SKM-1 (cell line): ENCODE measurements at regions not wholly inside any gene's neighbourhood (a gene's known extent, or its start where the extent isn't known, plus 50 kb on each side); places are given as distances from the start of the nearest gene placed in this dataset.

Source experiments
- DNase-seq: peaks from one replicate; lab custom pipeline; 2025; ENCODE audit not compliant: unreplicated experiment; lab: John Stamatoyannopoulos, UW

DNA sequence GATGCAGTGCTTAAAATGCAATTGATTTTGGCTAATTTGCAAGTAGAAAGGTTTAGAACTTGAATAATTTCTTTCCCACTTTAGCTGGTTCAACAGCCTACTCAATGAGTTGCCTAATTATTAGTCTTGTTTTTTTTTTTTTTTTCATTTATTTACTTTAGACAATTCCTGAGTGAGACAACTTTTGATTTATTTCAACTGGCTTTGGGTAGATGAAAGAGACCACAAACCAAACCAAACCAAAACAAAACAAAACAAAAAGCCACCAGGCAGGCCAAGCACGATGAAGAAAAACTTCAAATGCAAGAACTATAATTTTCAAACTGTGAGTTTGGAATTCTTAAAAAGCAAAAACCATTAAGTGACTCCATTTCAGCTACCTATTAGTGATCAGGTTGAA lies 469.9 kb downstream of the GBE1 start:
- DNase-seq = no peak

GRCh38 chr3:81289676-81290075 lies 471.8 kb downstream of the GBE1 start:
- no peak for DNase-seq

GRCh38 chr3:81279481-81280379 lies 481.7 kb downstream of the GBE1 start:
- DNase-seq = no peak

- DNase-seq = no peak
Measured at GRCh38 chr3:81277853-81278252, 483.6 kb downstream of the GBE1 start.

DNA sequence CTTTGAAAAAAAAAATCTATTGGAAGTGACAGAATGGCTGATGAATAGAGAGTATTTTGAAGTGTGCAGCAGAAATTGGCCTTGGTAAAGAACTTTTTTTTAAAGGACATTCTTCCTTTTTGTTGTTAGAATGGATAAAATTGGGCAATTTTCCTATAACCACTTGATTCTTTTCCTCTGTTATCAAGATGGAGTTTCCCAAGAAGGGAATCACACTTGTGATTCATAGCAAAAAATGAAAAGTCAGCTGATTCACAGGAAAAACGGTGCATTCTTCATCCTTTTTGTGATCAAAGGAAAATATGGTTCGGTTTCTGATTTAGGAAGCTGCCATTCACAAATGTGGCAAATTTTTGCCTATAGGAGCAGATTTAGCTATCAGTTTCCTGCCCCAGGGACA lies 486.8 kb downstream of the GBE1 start:
- DNase-seq = no peak

DNA sequence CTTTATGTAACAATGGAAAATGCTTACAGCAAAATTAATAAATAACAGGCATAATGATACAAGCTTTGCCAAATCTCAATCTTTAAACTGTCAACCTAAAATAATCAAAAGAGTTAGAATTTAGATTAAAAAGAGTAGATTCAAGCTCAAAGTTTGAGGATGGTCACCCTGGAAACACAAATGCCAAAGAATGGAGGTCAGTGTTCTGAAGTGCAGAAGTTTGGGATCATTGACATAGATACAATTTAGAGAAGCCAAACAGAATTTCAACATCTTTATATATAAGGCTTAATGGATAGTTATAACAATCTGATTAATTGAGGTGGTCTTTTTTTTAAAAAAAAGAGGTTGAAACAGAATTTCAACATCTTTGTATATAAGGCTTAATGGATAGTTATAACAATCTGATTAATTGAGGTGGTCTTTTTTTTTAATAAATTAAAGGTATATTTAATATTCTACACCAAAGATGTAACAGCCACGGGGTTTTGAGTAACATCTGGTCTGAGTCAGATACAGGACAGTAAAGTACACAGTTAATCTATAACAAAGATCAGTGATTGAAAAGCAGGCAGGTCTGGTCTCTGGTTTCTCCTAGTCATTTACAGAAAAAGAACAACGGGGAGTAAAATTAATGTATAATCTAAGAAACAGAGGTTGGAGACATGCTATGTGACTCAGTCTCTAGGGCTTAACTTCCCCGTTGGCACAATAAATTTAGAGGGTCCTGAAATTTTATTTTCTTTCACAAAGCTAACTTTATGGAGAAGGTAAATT lies 490.7 kb downstream of the GBE1 start:
- no peak for DNase-seq

GRCh38 chr3:81268526-81268925 lies 492.9 kb downstream of the GBE1 start:
- DNase-seq = no peak

DNA sequence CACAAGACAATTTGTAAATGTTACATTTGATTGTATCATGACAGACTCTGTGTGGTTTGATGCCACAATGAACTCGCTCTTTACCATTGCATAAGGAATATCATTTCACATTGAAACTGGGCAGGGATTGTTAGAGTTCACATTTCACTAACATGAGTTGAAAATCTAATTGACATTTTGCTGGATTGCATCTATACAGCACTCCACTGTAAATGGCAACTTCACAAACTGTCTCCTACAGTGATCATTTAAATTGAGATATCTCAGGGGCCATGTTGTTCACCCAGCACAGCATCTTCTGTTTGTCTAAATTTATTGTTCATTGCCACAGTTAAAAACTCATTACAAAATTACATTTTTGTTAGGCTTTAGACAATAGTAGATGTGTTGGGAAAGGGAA lies 499.4 kb downstream of the GBE1 start:
- no peak for DNase-seq

GRCh38 chr3:81255463-81255862 lies 506.0 kb downstream of the GBE1 start:
- no peak for DNase-seq

GRCh38 chr3:81251096-81251495 lies 510.3 kb downstream of the GBE1 start:
- DNase-seq = no peak

- no peak for DNase-seq
Measured at GRCh38 chr3:81249540-81250029, 511.9 kb downstream of the GBE1 start.

DNA sequence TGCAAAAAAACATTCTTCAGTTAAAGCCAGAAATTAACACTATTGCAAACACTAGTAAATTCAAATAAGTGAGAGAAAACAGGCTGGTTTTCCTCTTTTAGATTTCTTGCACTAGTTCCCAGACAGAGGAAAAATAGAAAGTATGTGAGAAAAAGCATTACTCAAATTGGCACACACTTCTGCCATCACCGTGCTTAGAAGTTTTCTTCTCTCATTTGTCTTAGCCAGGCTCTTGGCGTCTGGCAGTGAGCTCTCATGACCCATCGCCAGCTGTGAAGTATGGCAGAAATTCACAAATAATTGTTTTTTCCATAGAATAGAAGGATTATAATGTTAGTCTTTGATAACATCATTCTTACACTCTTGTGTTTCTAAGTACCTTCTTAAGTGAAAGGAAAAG lies 515.9 kb downstream of the GBE1 start:
- DNase-seq = no peak

- DNase-seq = no peak
Measured at GRCh38 chr3:81245043-81245442, 516.4 kb downstream of the GBE1 start.

DNA sequence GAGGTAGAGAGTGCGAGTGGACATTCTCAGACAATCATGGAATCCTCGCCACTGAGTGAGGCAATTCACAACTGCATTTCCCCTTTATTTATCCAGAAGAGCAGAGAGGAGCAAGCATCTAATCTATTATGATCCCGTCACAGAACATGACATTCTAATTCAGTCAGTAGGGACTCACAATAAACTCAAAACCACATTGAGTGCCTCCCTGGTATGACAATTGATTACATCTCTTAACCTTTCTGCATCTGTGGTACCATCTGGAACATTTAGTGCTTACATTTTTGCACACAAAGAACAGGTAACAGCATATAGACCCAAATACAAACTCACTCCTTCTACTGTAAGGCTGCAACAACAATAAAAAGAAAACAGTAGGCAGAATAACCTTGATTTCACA lies 517.2 kb downstream of the GBE1 start:
- no peak for DNase-seq

- DNase-seq = no peak
Measured at GRCh38 chr3:81242871-81243270, 518.6 kb downstream of the GBE1 start.

DNA sequence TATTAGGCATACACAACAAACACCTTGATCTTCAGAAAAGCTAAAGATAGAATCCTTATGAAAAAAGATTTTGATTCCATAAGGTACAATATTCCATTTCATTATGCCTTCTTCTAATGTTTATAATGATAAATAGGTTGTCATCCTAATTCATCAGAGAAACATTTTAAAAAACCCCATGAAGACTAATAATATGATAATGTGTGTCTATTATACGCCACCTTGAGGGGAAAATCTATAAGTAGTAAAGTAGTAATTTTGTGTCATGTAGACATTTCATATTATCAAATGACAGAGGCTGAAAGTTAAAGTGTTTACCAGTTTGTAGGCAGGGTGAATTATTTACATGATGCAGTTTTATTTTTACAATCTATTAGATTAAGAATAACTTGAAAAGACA lies 524.3 kb downstream of the GBE1 start:
- no peak for DNase-seq

DNA sequence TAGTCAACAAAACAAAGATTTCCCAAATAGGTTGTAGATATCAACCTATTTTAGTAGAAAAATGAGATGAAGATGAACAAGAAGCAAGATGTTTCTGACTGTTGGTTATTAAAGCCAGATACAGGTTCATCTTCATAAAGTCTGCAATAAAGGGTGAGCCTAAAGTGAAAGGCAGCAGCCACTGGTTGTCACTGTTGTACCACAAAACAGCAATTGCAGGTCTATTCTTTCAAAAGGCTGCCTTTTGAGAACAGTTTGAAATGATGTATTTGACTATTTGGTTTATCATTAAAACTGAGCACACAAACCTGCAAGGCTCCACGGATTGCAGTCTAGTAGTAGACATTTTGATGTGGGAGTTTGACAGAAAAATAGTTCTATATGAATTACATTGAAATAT lies 543.4 kb downstream of the GBE1 start:
- no peak for DNase-seq

DNA sequence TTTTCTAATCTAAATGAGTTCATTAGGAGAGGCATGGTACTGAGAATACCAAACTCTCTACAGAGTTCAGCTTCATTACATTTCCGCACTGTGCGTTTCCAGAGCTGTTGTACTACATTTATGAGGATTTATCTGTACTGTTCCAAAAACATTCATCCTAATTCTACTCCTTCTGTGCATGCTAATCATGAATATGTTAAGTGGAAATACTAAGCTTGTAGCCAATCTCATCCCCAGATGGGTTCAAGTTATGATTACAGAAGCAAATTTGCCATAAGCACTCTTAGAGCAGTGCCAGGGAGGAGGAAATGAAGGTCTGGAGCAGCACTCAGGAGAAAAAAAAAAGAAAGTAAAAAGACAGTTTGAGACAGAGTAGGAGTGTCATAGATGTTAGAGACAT lies 544.3 kb downstream of the GBE1 start:
- no peak for DNase-seq

- DNase-seq = no peak
Measured at GRCh38 chr3:81216192-81216591, 545.3 kb downstream of the GBE1 start.

- no peak for DNase-seq
Measured at GRCh38 chr3:81214631-81215030, 546.8 kb downstream of the GBE1 start.

DNA sequence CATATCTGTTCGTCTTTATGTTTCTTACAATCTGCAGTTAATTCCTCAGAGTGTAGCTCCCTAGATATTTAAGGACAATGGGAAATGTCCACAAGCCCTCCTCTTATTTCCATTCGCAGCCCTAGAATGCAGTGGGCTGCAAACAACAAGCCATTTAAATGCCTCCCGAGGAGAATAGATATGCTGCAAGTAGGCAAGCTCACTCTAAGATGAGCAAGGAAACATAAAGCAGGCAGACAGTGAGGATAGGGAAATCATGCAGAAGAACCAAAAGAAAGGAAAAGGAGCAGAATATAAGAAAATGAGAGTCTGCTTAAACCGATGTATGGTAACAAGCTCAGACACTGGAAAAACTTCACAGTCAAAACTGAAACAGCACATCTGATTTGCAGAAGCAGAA lies 561.9 kb downstream of the GBE1 start:
- DNase-seq = no peak

GRCh38 chr3:81198756-81199155 lies 562.7 kb downstream of the GBE1 start:
- DNase-seq = no peak
